SU-DHL-6 (cell line): ENCODE measurements at regions not wholly inside any gene's neighbourhood (a gene's known extent, or its start where the extent isn't known, plus 50 kb on each side); places are given as distances from the start of the nearest gene placed in this dataset.
"Not testable (repeated sequence)": the region's sequence is repeated elsewhere in the genome, so short reads cannot be mapped to it uniquely, and the experiment has no call there.

Experiments
- H2AFZ ChIP-seq: fragments of 200-600 bp; sonication (generic); 2 replicates; pipeline ENCODE4 v1.6.1; 2014; ENCODE audit warnings: low read depth, mild to moderate bottlenecking, moderate library complexity, mixed read lengths, antibody characterized with exemption, low read length; ENCODE audit not compliant: severe bottlenecking
- H3F3A ChIP-seq: fragments of 200-600 bp; shearing (Covaris generic); 2 replicates; pipeline ENCODE4 v1.6.0; 2016; ENCODE audit warnings: antibody characterized with exemption, mild to moderate bottlenecking; ENCODE audit not compliant: insufficient read depth
- H3K27ac ChIP-seq: fragments of 200-600 bp; sonication (generic); 2 replicates; pipeline ENCODE4 v1.5.1; 2016; ENCODE audit warnings: low read depth, mild to moderate bottlenecking, low read length, moderate library complexity, mixed read lengths
- H3K27me3 ChIP-seq: fragments of 200-600 bp; sonication (generic), shearing (Covaris generic); 2 replicates; pipeline ENCODE4 v1.6.0; 2014; ENCODE audit warnings: mild to moderate bottlenecking, low read length
- H3K36me3 ChIP-seq: fragments of 200-600 bp; sonication (generic); 2 replicates; pipeline ENCODE4 v1.6.1; 2014; ENCODE audit warnings: mild to moderate bottlenecking, low read length, mixed read lengths
- H3K4me2 ChIP-seq: fragments of 300-600, 200-600 bp; shearing (Covaris generic), sonication (generic); 2 replicates; pipeline ENCODE4 v1.6.0; 2014; ENCODE audit warnings: low read length, low read depth, mild to moderate bottlenecking; ENCODE audit not compliant: poor library complexity, severe bottlenecking
- H3K4me3 ChIP-seq: fragments of 200-600 bp; sonication (generic); 2 replicates; pipeline ENCODE4 v1.5.1; 2014; ENCODE audit warnings: antibody characterized with exemption, low read length, mild to moderate bottlenecking, mixed read lengths; ENCODE audit not compliant: insufficient read depth, poor library complexity, severe bottlenecking
- H3K79me2 ChIP-seq: fragments of 200-600 bp; sonication (generic); 2 replicates; pipeline ENCODE4 v1.6.1; 2014; ENCODE audit warnings: mild to moderate bottlenecking, low read length, moderate library complexity; ENCODE audit not compliant: insufficient read depth
- H3K9ac ChIP-seq: fragments of 200-600 bp; sonication (generic); 2 replicates; pipeline ENCODE4 v1.7.0; 2014; ENCODE audit warnings: mild to moderate bottlenecking, low read length
- H3K9me2 ChIP-seq: fragments of 200-600 bp; sonication (generic); replicated peaks from 2 replicates; pipeline ENCODE4 v1.6.1; 2014; ENCODE audit warnings: low read length; ENCODE audit not compliant: insufficient read depth
- H3K9me3 ChIP-seq: fragments of 200-600 bp; sonication (generic); 2 replicates; pipeline ENCODE4 v1.6.1; 2014; ENCODE audit warnings: low read length, mixed read lengths; ENCODE audit not compliant: insufficient read depth
- H4K20me1 ChIP-seq: fragments of 200-600 bp; sonication (generic); 2 replicates; pipeline ENCODE4 v1.6.1; 2014; ENCODE audit warnings: low read depth, mild to moderate bottlenecking, antibody characterized with exemption, low read length, moderate library complexity, mixed read lengths
- EZH2phosphoT487 ChIP-seq: fragments of 200-600 bp; sonication (generic), shearing (Covaris generic); conservative IDR thresholded peaks from 2 replicates; pipeline ENCODE4 v1.6.1; 2018; ENCODE audit warnings: mild to moderate bottlenecking, antibody characterized with exemption, low read length, moderate library complexity, mixed read lengths
- TF ChIP-seq, protein P1 (sequence below): fragments of 200-600 bp; sonication (generic); IDR thresholded peaks from one replicate; pipeline ENCODE4 v1.5.1; 2017; ENCODE audit warnings: antibody characterized with exemption, mild to moderate bottlenecking, low read length, moderate library complexity; ENCODE audit not compliant: insufficient read depth, poor library complexity, severe bottlenecking

DNA sequence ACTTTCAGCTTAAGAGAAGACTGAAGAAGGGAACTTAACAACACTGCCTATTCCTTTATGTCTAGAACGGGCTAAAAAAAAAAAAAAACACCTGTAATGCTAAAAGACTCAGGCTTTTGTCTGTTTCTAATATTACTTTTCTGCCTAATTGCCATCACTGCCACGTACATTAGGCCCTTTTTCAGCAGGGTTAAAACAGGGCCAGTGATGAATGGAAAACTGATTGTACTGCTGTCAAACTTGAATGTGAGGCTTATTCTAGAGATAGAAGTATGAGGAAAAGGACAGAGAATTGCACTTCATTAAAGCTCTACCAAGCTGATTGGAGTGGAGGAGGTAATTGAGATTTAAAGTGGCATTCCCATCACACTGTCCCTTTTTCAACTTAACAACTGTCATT lies 535.8 kb downstream of the PRKD1 start:
- H3K27me3 ChIP-seq = no peaks in the 10 kb centered on the region

DNA sequence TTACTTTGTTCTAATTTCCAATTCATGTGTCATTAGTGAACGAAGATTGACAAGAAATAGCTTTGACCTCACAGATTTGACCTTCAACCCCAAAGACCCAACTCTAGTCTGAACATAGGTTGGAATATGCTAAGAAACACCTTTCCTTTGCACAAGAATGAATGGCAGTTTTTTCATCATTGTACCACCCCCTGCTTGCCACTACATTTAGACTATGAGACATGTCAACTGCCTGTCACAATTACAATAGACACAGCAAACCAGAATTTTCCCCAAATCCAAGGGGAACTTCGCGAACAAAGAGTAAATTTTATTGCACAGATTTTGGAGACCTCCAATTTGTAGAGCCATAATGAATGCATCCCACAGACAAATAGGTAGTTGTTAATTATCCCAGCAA lies 535.4 kb downstream of the PRKD1 start:
- no peak overlapping the region for H3K9ac ChIP-seq
- no peaks in the 10 kb centered on the region for H3F3A ChIP-seq
- no peak overlapping the region for H2AFZ ChIP-seq
- H3K9me2 ChIP-seq = no peaks in the 10 kb centered on the region
- H3K27ac ChIP-seq = no peak overlapping the region
- no peaks in the 10 kb centered on the region for H3K27me3 ChIP-seq
- H3K4me3 ChIP-seq = no peak overlapping the region
- no peaks in the 10 kb centered on the region for H3K9me3 ChIP-seq
- no peak overlapping the region for H3K4me2 ChIP-seq
- no peaks in the 10 kb centered on the region for H3K36me3 ChIP-seq
- H3K79me2 ChIP-seq = no peaks in the 10 kb centered on the region
- TF ChIP-seq, protein P1, sequence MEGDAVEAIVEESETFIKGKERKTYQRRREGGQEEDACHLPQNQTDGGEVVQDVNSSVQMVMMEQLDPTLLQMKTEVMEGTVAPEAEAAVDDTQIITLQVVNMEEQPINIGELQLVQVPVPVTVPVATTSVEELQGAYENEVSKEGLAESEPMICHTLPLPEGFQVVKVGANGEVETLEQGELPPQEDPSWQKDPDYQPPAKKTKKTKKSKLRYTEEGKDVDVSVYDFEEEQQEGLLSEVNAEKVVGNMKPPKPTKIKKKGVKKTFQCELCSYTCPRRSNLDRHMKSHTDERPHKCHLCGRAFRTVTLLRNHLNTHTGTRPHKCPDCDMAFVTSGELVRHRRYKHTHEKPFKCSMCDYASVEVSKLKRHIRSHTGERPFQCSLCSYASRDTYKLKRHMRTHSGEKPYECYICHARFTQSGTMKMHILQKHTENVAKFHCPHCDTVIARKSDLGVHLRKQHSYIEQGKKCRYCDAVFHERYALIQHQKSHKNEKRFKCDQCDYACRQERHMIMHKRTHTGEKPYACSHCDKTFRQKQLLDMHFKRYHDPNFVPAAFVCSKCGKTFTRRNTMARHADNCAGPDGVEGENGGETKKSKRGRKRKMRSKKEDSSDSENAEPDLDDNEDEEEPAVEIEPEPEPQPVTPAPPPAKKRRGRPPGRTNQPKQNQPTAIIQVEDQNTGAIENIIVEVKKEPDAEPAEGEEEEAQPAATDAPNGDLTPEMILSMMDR = no peak
- no peak for TF ChIP-seq EZH2phosphoT487
- H4K20me1 ChIP-seq = no peaks in the 10 kb centered on the region

More for the DNA sequence above, 535.8 kb downstream of the PRKD1 start:
- Histone ChIP-seq H3K27ac (no peak overlapping the region), H3K9ac (no peak overlapping the region), H3K79me2 (no peaks in the 10 kb centered on the region), H3K36me3 (no peaks in the 10 kb centered on the region), H2AFZ (peak overlapping the region; percentile 44), H3K4me2 (no peak overlapping the region), H3K4me3 (no peak overlapping the region), H3K9me3 (no peaks in the 10 kb centered on the region), H3F3A (no peaks in the 10 kb centered on the region), H4K20me1 (no peaks in the 10 kb centered on the region), H3K9me2 (no peaks in the 10 kb centered on the region)
- TF ChIP-seq, protein P1 = no peak
- no peak for TF ChIP-seq EZH2phosphoT487

DNA sequence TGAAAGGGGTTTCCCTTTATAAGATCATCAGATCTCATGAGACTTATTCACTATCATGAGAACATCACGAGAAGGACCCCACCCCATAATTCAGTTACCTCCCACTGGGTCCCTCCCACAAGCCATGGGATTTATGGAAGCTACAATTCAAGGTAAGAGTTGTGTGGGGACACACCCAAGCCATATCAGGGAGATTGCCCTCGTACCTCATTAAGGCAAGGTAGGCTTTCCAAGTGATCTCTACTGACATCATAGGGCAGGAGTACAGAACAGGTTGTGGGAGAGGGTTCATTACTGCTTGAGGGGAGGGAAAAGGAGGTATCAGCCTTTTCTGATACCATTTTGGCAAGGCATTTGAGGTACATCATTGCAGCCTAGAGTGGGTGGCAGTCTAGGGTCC lies 524.6 kb downstream of the PRKD1 start:
- Histone ChIP-seq H3K9me2 (peaks cover 4% of the 10 kb centered on the region; the same call in 1 of the 2 replicates), H3K27me3 (no peaks in the 10 kb centered on the region), H4K20me1 (no peaks in the 10 kb centered on the region), H3K79me2 (no peaks in the 10 kb centered on the region), H3K27ac (no peak overlapping the region), H3K4me2 (no peak overlapping the region), H3K9me3 (peaks cover 6% of the 10 kb centered on the region; the same call in 1 of the 2 replicates), H3F3A (no peaks in the 10 kb centered on the region), H2AFZ (no peak overlapping the region), H3K4me3 (no peak overlapping the region), H3K36me3 (no peaks in the 10 kb centered on the region), H3K9ac (no peak overlapping the region)
- no peak for TF ChIP-seq EZH2phosphoT487
- TF ChIP-seq, protein P1 = no peak

DNA sequence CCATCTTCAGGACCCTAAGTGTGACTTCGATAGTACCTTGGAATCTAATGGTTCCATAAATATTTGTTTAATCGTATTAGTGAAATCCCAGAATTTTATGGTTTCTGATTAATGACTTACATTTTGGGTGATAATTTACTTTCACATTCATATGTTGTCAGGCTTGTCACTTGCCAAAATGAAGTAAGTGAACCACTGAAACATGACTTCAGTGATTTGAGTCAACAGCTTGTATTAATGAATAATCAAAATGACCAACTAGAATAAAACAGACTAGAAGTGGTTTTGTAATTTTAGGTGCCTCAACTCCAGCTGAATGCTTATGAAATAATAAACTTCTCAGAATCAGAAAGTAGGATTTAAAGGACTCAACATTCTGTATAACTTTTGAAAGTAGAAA lies 517.1 kb downstream of the PRKD1 start:
- no peaks in the 10 kb centered on the region for H3K79me2 ChIP-seq
- no peak overlapping the region for H3K4me3 ChIP-seq
- no peaks in the 10 kb centered on the region for H4K20me1 ChIP-seq
- no peaks in the 10 kb centered on the region for H3K36me3 ChIP-seq
- H3K27me3 ChIP-seq = no peaks in the 10 kb centered on the region
- no peak overlapping the region for H3K27ac ChIP-seq
- TF ChIP-seq EZH2phosphoT487 = no peak
- TF ChIP-seq, protein P1 = no peak
- H3K9ac ChIP-seq = no peak overlapping the region
- no peaks in the 10 kb centered on the region for H3K9me2 ChIP-seq
- H3K9me3 ChIP-seq = peaks cover 6% of the 10 kb centered on the region; the same call in 1 of the 2 replicates
- H3F3A ChIP-seq = no peaks in the 10 kb centered on the region
- H2AFZ ChIP-seq = no peak overlapping the region
- no peak overlapping the region for H3K4me2 ChIP-seq

DNA sequence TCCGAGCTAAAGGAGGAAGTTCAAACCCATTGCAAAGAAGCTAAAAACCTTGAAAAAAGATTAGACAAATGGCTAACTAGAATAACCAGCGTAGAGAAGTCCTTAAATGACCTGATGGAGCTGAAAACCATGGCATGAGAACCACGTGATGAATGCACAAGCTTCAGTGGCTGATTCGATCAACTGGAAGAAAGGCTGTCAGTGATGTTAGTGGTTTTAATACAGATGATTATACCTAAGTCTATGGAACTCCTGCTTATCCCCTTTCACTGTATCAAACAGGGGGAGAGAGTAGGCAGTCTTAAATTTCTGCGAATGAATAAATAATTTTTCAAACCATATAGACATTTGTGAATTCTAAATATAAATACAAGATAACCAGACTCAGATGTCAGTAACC lies 512.7 kb downstream of the PRKD1 start:
- H3K36me3 ChIP-seq, H3K4me2 ChIP-seq, H4K20me1 ChIP-seq, H3K27ac ChIP-seq, H2AFZ ChIP-seq, H3K9ac ChIP-seq, H3F3A ChIP-seq, H3K9me2 ChIP-seq, H3K27me3 ChIP-seq, H3K4me3 ChIP-seq, H3K9me3 ChIP-seq, H3K79me2 ChIP-seq: not testable (repeated sequence)
